HEK293 (cell line): ENCODE measurements at regions not wholly inside any gene's neighbourhood (a gene's known extent, or its start where the extent isn't known, plus 50 kb on each side); places are given as distances from the start of the nearest gene placed in this dataset.

Experiments
- CTCF ChIA-PET: fragments of 350-600 bp; formaldehyde crosslinking; extraction: SDS; loops from one replicate; lab custom pipeline; 2021; ENCODE audit warnings: antibody characterized with exemption; lab: Yijun Ruan, JAX
- POLR2A ChIA-PET: fragments of 300-600 bp; formaldehyde crosslinking; extraction: SDS; loops from one replicate; lab custom pipeline; 2020; ENCODE audit warnings: antibody characterized with exemption, inconsistent platforms; lab: Yijun Ruan, JAX
- H3K27ac ChIP-seq: fragments of 200-500 bp; sonication (Bioruptor generic); 2 replicates; pipeline ENCODE4 v1.5.1; 2014; ENCODE audit warnings: low read depth, low read length, control low read depth, inconsistent platforms; ENCODE audit errors: extremely low read depth
- H3K36me3 ChIP-seq, 2 experiments: fragments of 200-500 bp in 1 of 2; sonication (Bioruptor generic) in 1 of 2; 1 replicate in 1 of 2; 2 replicates in 1 of 2; pipeline ENCODE4 v1.5.1; 2014 to 2017; ENCODE audit warnings: inconsistent platforms in 2 of 2, low read length in 2 of 2; ENCODE audit not compliant: control insufficient read depth in 2 of 2, insufficient read depth in 1 of 2
- H3K4me1 ChIP-seq: fragments of 200-500 bp; sonication (Bioruptor generic); 2 replicates; pipeline ENCODE4 v1.5.1; 2014; ENCODE audit warnings: mild to moderate bottlenecking, low read length, inconsistent platforms; ENCODE audit not compliant: control insufficient read depth, insufficient read depth
- H3K4me3 ChIP-seq: 2 replicates; pipeline ENCODE4 v1.5.1; 2011; ENCODE audit warnings: low read depth, mild to moderate bottlenecking, control low read depth, low read length, moderate library complexity
- H3K9me3 ChIP-seq: fragments of 200-500 bp; sonication (Bioruptor generic); 2 replicates; pipeline ENCODE4 v1.5.1; 2014; ENCODE audit warnings: low read depth, low read length, inconsistent platforms; ENCODE audit not compliant: control insufficient read depth, insufficient read depth
- BCL11A ChIP-seq: fragments of 450-650 bp; formaldehyde crosslinking; IDR thresholded peaks from 2 replicates; pipeline ENCODE4 v1.5.1; 2016; ENCODE audit warnings: low read depth, missing biosample characterization, missing genetic modification characterization
- KLF10 ChIP-seq: fragments of 450-650 bp; IDR thresholded peaks from 2 replicates; pipeline ENCODE4 v1.5.1; 2018; ENCODE audit warnings: missing biosample characterization, mild to moderate bottlenecking, missing genetic modification characterization
- MYNN ChIP-seq: fragments of 450-650 bp; formaldehyde crosslinking; IDR thresholded peaks from 2 replicates; pipeline ENCODE4 v1.5.1; 2016; ENCODE audit warnings: missing biosample characterization, missing genetic modification characterization, borderline replicate concordance
- OVOL3 ChIP-seq: fragments of 450-650 bp; formaldehyde crosslinking; IDR thresholded peaks from 2 replicates; pipeline ENCODE4 v1.5.1; 2016; ENCODE audit warnings: missing biosample characterization, missing genetic modification characterization
- YY2 ChIP-seq: fragments of 450-650 bp; formaldehyde crosslinking; IDR thresholded peaks from 2 replicates; pipeline ENCODE4 v1.5.1; 2016; ENCODE audit warnings: missing biosample characterization, missing genetic modification characterization
- ZBTB17 ChIP-seq: fragments of 450-650 bp; formaldehyde crosslinking; IDR thresholded peaks from 2 replicates; pipeline ENCODE4 v1.5.1; 2016; ENCODE audit warnings: missing biosample characterization, missing genetic modification characterization
- ZFHX2 ChIP-seq: fragments of 450-650 bp; formaldehyde crosslinking; conservative IDR thresholded peaks from 2 replicates; pipeline ENCODE4 v1.5.1; 2016; ENCODE audit warnings: missing biosample characterization, missing genetic modification characterization
- ZNF138 ChIP-seq: fragments of 450-650 bp; formaldehyde crosslinking; IDR thresholded peaks from 2 replicates; pipeline ENCODE4 v1.5.1; 2016; ENCODE audit warnings: missing biosample characterization, missing genetic modification characterization, borderline replicate concordance
- ZNF16 ChIP-seq: fragments of 450-650 bp; formaldehyde crosslinking; IDR thresholded peaks from 2 replicates; pipeline ENCODE4 v1.5.1; 2016; ENCODE audit warnings: low read depth, missing biosample characterization, missing genetic modification characterization
- ZNF19 ChIP-seq: fragments of 450-650 bp; formaldehyde crosslinking; IDR thresholded peaks from 2 replicates; pipeline ENCODE4; 2016; ENCODE audit warnings: missing biosample characterization, missing genetic modification characterization, low read depth
- ZNF324 ChIP-seq: fragments of 450-650 bp; formaldehyde crosslinking; IDR thresholded peaks from 2 replicates; pipeline ENCODE4 v1.5.1; 2016; ENCODE audit warnings: missing biosample characterization, missing genetic modification characterization
- ZNF521 ChIP-seq: fragments of 450-650 bp; formaldehyde crosslinking; IDR thresholded peaks from 2 replicates; pipeline ENCODE4 v1.5.1; 2017; ENCODE audit warnings: missing biosample characterization, mild to moderate bottlenecking, missing genetic modification characterization
- ZNF549 ChIP-seq: fragments of 450-650 bp; IDR thresholded peaks from 2 replicates; pipeline ENCODE4 v1.5.1; 2018; ENCODE audit warnings: missing biosample characterization, missing genetic modification characterization, mild to moderate bottlenecking, inconsistent platforms, moderate library complexity
- ZNF555 ChIP-seq: fragments of 450-650 bp; formaldehyde crosslinking; conservative IDR thresholded peaks from 2 replicates; pipeline ENCODE4 v1.5.1; 2017; ENCODE audit warnings: missing biosample characterization, mild to moderate bottlenecking, missing genetic modification characterization, inconsistent platforms
- ZNF558 ChIP-seq: fragments of 450-650 bp; formaldehyde crosslinking; IDR thresholded peaks from 2 replicates; pipeline ENCODE4 v1.5.1; 2016; ENCODE audit warnings: missing biosample characterization, missing genetic modification characterization
- ZNF560 ChIP-seq: fragments of 450-650 bp; formaldehyde crosslinking; IDR thresholded peaks from 2 replicates; pipeline ENCODE4 v1.5.1; 2017; ENCODE audit warnings: missing biosample characterization, missing genetic modification characterization, borderline replicate concordance
- ZNF623 ChIP-seq: fragments of 450-650 bp; formaldehyde crosslinking; IDR thresholded peaks from 2 replicates; pipeline ENCODE4 v1.5.1; 2016; ENCODE audit warnings: missing biosample characterization, missing genetic modification characterization
- ZNF654 ChIP-seq: fragments of 450-650 bp; formaldehyde crosslinking; IDR thresholded peaks from 2 replicates; pipeline ENCODE4 v1.5.1; 2016; ENCODE audit warnings: low read depth, missing biosample characterization, missing genetic modification characterization
- ZNF670 ChIP-seq: fragments of 450-650 bp; formaldehyde crosslinking; IDR thresholded peaks from 2 replicates; pipeline ENCODE4 v1.5.1; 2016; ENCODE audit warnings: missing biosample characterization, missing genetic modification characterization, low read depth
- ZNF830 ChIP-seq: fragments of 450-650 bp; IDR thresholded peaks from 2 replicates; pipeline ENCODE4 v1.5.0; 2018; ENCODE audit warnings: missing biosample characterization, missing genetic modification characterization, low read depth, mild to moderate bottlenecking, moderate library complexity
- TF ChIP-seq, protein P1 (sequence below): fragments of 450-650 bp; formaldehyde crosslinking; IDR thresholded peaks from 2 replicates; pipeline ENCODE4 v1.5.1; 2016; ENCODE audit warnings: missing biosample characterization, missing genetic modification characterization
- TF ChIP-seq, protein P2 (sequence below): fragments of 450-650 bp; formaldehyde crosslinking; IDR thresholded peaks from 2 replicates; pipeline ENCODE4 v1.5.1; 2017; ENCODE audit warnings: missing biosample characterization, mild to moderate bottlenecking, missing genetic modification characterization, moderate library complexity
- TF ChIP-seq, protein P3 (sequence below): fragments of 450-650 bp; formaldehyde crosslinking; IDR thresholded peaks from 2 replicates; pipeline ENCODE4 v1.5.1; 2016; ENCODE audit warnings: missing biosample characterization, missing genetic modification characterization, low read depth
- TF ChIP-seq, protein P4 (sequence below): fragments of 450-650 bp; formaldehyde crosslinking; IDR thresholded peaks from 2 replicates; pipeline ENCODE4 v1.5.1; 2016; ENCODE audit warnings: missing biosample characterization, missing genetic modification characterization

DNA sequence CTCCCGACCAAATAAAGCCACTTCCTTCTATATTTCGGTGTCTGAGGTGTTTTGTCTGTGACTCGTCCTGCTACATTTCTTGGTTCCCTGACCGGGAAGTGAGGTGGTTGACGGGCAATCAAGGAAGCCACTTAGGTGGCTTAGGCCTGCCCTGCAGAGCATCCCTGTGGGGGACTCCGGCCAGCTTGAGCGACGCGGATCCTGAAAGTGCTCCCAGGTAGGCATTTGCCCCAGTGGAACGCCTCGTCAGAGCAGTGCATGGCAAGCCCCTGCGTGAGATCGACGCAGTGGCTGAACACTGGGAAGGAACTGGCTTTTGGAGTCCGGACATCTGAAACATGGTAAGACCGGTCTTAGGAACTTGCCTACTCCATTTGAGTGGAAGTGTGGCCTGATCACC is 157.2 kb upstream of the COX7C start:
- TF ChIP-seq, protein P1, sequence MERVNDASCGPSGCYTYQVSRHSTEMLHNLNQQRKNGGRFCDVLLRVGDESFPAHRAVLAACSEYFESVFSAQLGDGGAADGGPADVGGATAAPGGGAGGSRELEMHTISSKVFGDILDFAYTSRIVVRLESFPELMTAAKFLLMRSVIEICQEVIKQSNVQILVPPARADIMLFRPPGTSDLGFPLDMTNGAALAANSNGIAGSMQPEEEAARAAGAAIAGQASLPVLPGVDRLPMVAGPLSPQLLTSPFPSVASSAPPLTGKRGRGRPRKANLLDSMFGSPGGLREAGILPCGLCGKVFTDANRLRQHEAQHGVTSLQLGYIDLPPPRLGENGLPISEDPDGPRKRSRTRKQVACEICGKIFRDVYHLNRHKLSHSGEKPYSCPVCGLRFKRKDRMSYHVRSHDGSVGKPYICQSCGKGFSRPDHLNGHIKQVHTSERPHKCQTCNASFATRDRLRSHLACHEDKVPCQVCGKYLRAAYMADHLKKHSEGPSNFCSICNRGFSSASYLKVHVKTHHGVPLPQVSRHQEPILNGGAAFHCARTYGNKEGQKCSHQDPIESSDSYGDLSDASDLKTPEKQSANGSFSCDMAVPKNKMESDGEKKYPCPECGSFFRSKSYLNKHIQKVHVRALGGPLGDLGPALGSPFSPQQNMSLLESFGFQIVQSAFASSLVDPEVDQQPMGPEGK (tag by site-specific recombination), result no peak
- TF ChIP-seq, protein P2, sequence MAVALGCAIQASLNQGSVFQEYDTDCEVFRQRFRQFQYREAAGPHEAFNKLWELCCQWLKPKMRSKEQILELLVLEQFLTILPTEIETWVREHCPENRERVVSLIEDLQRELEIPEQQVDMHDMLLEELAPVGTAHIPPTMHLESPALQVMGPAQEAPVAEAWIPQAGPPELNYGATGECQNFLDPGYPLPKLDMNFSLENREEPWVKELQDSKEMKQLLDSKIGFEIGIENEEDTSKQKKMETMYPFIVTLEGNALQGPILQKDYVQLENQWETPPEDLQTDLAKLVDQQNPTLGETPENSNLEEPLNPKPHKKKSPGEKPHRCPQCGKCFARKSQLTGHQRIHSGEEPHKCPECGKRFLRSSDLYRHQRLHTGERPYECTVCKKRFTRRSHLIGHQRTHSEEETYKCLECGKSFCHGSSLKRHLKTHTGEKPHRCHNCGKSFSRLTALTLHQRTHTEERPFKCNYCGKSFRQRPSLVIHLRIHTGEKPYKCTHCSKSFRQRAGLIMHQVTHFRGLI (tag by site-specific recombination), result no peak
- TF ChIP-seq ZNF555 (no peak), ZNF521 (tag by site-specific recombination) (no peak), OVOL3 (tag by site-specific recombination) (no peak), ZNF558 (tag by site-specific recombination) (no peak)
- TF ChIP-seq, all 188 proteins: peak for 0
- no peak overlapping the region for H3K4me3 ChIP-seq

DNA sequence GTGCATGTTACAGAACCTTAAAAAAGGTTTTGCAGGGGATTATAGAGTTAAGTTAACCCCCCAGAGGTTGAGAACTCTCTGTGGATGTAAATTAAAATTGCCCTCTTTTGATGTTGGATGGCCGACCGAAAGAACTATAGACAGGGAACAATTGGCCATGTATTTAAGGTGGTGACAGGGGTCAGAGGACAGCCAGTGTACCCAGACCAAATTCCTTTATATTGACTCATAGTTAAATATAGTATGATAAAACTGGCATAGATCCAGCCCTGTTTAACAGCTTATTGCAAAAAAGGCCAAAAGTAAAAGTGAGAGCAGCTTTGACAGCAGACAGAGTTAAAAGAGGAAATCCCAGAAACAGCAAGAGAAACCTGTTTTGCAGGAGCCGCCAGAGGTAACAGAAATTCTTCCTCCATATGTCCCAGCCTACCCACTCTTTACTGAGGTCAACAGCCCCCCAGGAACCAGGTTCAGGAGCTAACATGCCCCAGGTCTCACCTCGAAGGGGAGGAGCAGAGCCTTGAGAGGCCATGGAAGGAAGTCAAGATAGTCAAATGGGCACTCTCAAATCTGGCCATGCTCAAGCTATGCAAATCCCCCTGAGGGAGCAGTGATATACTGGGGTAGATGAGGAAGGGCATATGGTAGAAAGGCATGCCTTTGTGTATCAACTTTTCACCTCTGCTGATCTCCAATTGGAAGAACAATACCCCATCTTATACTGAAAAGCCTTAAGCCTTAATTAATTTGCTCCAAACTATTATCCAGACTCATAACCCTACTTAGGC is 156.4 kb upstream of the COX7C start:
- ChIA-PET POLR2A (no interaction called here), CTCF (no interaction called here)
- no peaks in the 10 kb centered on the region for H3K9me3 ChIP-seq
- no peak for TF ChIP-seq ZBTB17 (tag by site-specific recombination)
- TF ChIP-seq ZFHX2 (tag by site-specific recombination), result no peak
- H3K27ac ChIP-seq, result no peak overlapping the region
- H3K4me1 ChIP-seq, result no peaks in the 10 kb centered on the region
- no peak overlapping the region for H3K4me3 ChIP-seq
- no peaks in the 10 kb centered on the region for H3K36me3 ChIP-seq

More for the DNA sequence above, 157.2 kb upstream of the COX7C start:
- ChIA-PET CTCF (no interaction called here), POLR2A (no interaction called here)
- H3K36me3 ChIP-seq, result no peaks in the 10 kb centered on the region
- H3K27ac ChIP-seq, result no peak overlapping the region
- H3K9me3 ChIP-seq, result no peaks in the 10 kb centered on the region
- H3K4me1 ChIP-seq, result no peaks in the 10 kb centered on the region

DNA sequence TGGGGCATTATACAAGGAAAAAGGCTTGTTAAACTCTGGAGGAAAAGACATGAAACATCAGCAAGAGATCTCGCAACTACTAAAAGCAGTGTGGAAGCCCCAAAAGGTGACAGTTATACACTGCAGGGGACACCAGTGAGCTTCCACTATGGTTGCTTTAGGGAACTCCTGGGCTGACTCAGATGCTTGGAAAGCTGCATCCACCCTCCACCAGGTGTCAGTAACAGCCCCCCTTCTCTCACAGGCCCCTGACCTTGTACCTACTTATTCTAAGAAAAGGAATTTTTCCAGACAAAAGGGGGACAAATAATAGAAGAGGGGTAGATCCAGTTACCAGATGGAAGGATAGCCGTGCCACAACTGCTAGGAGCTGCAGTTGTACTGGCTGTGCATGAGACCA is 154.4 kb upstream of the COX7C start:
- TF ChIP-seq, protein P3, sequence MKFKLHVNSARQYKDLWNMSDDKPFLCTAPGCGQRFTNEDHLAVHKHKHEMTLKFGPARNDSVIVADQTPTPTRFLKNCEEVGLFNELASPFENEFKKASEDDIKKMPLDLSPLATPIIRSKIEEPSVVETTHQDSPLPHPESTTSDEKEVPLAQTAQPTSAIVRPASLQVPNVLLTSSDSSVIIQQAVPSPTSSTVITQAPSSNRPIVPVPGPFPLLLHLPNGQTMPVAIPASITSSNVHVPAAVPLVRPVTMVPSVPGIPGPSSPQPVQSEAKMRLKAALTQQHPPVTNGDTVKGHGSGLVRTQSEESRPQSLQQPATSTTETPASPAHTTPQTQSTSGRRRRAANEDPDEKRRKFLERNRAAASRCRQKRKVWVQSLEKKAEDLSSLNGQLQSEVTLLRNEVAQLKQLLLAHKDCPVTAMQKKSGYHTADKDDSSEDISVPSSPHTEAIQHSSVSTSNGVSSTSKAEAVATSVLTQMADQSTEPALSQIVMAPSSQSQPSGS (tag by site-specific recombination), result no peak
- TF ChIP-seq ZNF549 (tag by site-specific recombination), result no peak
- no peak for TF ChIP-seq ZNF19 (tag by site-specific recombination)
- TF ChIP-seq ZNF138 (tag by site-specific recombination), result no peak
- TF ChIP-seq ZNF16, result no peak
- TF ChIP-seq MYNN (tag by site-specific recombination), result no peak
- no peak for TF ChIP-seq KLF10
- TF ChIP-seq ZNF324 (tag by site-specific recombination), result no peak
- TF ChIP-seq, protein P4, sequence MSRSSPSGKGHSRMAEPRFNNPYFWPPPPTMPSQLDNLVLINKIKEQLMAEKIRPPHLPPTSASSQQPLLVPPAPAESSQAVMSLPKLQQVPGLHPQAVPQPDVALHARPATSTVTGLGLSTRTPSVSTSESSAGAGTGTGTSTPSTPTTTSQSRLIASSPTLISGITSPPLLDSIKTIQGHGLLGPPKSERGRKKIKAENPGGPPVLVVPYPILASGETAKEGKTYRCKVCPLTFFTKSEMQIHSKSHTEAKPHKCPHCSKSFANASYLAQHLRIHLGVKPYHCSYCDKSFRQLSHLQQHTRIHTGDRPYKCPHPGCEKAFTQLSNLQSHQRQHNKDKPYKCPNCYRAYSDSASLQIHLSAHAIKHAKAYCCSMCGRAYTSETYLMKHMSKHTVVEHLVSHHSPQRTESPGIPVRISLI (tag by site-specific recombination), result no peak
- no peak for TF ChIP-seq ZNF670 (tag by site-specific recombination)
- no peak for TF ChIP-seq ZNF830 (tag by site-specific recombination)
- no peak for TF ChIP-seq BCL11A
- TF ChIP-seq YY2 (tag by site-specific recombination), result no peak
- no peak for TF ChIP-seq ZBTB17 (tag by site-specific recombination)
- TF ChIP-seq ZNF560 (tag by site-specific recombination), result no peak
- TF ChIP-seq ZNF654 (tag by site-specific recombination), result no peak
- no peak for TF ChIP-seq ZNF623
- TF ChIP-seq, all 188 proteins: peak for 0
- ChIA-PET CTCF (no interaction called here), POLR2A (no interaction called here)
- no peaks in the 10 kb centered on the region for H3K9me3 ChIP-seq
- no peak overlapping the region for H3K27ac ChIP-seq
- H3K4me3 ChIP-seq, result no peak overlapping the region
- no peaks in the 10 kb centered on the region for H3K36me3 ChIP-seq
- no peaks in the 10 kb centered on the region for H3K4me1 ChIP-seq
